NCI-H1930 (cell line): ENCODE measurements at regions not wholly inside any gene's neighbourhood (a gene's known extent, or its start where the extent isn't known, plus 50 kb on each side); places are given as distances from the start of the nearest gene placed in this dataset.
"Not testable (repeated sequence)": the region's sequence is repeated elsewhere in the genome, so short reads cannot be mapped to it uniquely, and the experiment has no call there.

Experiments used
- DNase-seq, 2 experiments: peaks; one replicate each; lab custom pipeline; 2025; lab: John Stamatoyannopoulos, UW

GRCh38 chr7:118938845-118939244 is 714.3 kb downstream of the ANKRD7 start:
- no peak for DNase-seq

GRCh38 chr7:118944271-118944670 is 719.8 kb downstream of the ANKRD7 start:
- DNase-seq: no peak

- no peak for DNase-seq
These were observed 721.6 kb downstream of the ANKRD7 start for GRCh38 chr7:118945911-118946682.

GRCh38 chr7:118948508-118948907 is 724.0 kb downstream of the ANKRD7 start:
- DNase-seq: no peak

GRCh38 chr7:118949031-118949430 is 724.5 kb downstream of the ANKRD7 start:
- no peak for DNase-seq

GRCh38 chr7:118956285-118956684 is 731.8 kb downstream of the ANKRD7 start:
- DNase-seq: not testable (repeated sequence)

- no peak for DNase-seq
These were observed 744.9 kb downstream of the ANKRD7 start for GRCh38 chr7:118969370-118969769.

GRCh38 chr7:118971706-118972105 is 747.2 kb downstream of the ANKRD7 start:
- DNase-seq: no peak

- DNase-seq: no peak
These were observed 750.3 kb downstream of the ANKRD7 start for GRCh38 chr7:118974836-118975235.

GRCh38 chr7:118995350-118995749 is 770.8 kb downstream of the ANKRD7 start:
- DNase-seq: no peak

- no peak for DNase-seq
These were observed 782.7 kb downstream of the ANKRD7 start for GRCh38 chr7:119007236-119007635.

- no peak for DNase-seq
These were observed 786.1 kb downstream of the ANKRD7 start for GRCh38 chr7:119010635-119011034.

GRCh38 chr7:119026391-119026790 is 801.9 kb downstream of the ANKRD7 start:
- DNase-seq: no peak

- DNase-seq: no peak
These were observed 804.2 kb downstream of the ANKRD7 start for GRCh38 chr7:119028736-119029135.

- DNase-seq: not testable (repeated sequence)
These were observed 807.6 kb downstream of the ANKRD7 start for GRCh38 chr7:119032136-119032535.

- no peak for DNase-seq
These were observed 809.1 kb downstream of the ANKRD7 start for GRCh38 chr7:119033641-119034040.

- no peak for DNase-seq
These were observed 813.4 kb downstream of the ANKRD7 start for GRCh38 chr7:119037941-119038340.

- no peak for DNase-seq
These were observed 821.6 kb downstream of the ANKRD7 start for GRCh38 chr7:119046068-119046467.

GRCh38 chr7:119065966-119066365 is 841.5 kb downstream of the ANKRD7 start:
- no peak for DNase-seq

GRCh38 chr7:119086026-119086425 is 861.5 kb downstream of the ANKRD7 start:
- DNase-seq: no peak

GRCh38 chr7:119090851-119091250 is 866.3 kb downstream of the ANKRD7 start:
- DNase-seq: no peak

GRCh38 chr7:119096683-119097082 is 872.2 kb downstream of the ANKRD7 start:
- DNase-seq: no peak

- not testable (repeated sequence) for DNase-seq
These were observed 876.2 kb downstream of the ANKRD7 start for GRCh38 chr7:119100611-119101258.

- no peak for DNase-seq
These were observed 877.8 kb downstream of the ANKRD7 start for GRCh38 chr7:119102291-119102690.
